NCI-H1092 treated with DMSO at 0.1 percent for 48 hours (cell line): ENCODE measurements at regions not wholly inside any gene's neighbourhood (a gene's known extent, or its start where the extent isn't known, plus 50 kb on each side); places are given as distances from the start of the nearest gene placed in this dataset.
"Not testable (repeated sequence)": the region's sequence is repeated elsewhere in the genome, so short reads cannot be mapped to it uniquely, and the experiment has no call there.

Experiments used
- DNase-seq: peaks from one replicate; lab custom pipeline; 2025; lab: John Stamatoyannopoulos, UW

- DNase-seq = no peak
Measured at GRCh38 chr6:167392631-167393316, 67.9 kb downstream of the TTLL2 start.

- no peak for DNase-seq
Measured at GRCh38 chr6:167393731-167394130, 68.8 kb downstream of the TTLL2 start.

GRCh38 chr6:167394339-167394738 lies 69.5 kb downstream of the TTLL2 start:
- DNase-seq = no peak

GRCh38 chr6:167394820-167395219 lies 69.9 kb downstream of the TTLL2 start:
- DNase-seq = no peak

- no peak for DNase-seq
Measured at GRCh38 chr6:167396068-167396658, 71.3 kb downstream of the TTLL2 start.

GRCh38 chr6:167396659-167397490 lies 72.0 kb downstream of the TTLL2 start:
- DNase-seq = no peak

- no peak for DNase-seq
Measured at GRCh38 chr6:167397712-167398111, 72.8 kb downstream of the TTLL2 start.

- DNase-seq = no peak
Measured at GRCh38 chr6:167398214-167399050, 73.5 kb downstream of the TTLL2 start.

- DNase-seq = no peak
Measured at GRCh38 chr6:167399051-167399387, 74.1 kb downstream of the TTLL2 start.

- no peak for DNase-seq
Measured at GRCh38 chr6:167399599-167399998, 74.7 kb downstream of the TTLL2 start.

GRCh38 chr6:167400482-167401138 lies 75.7 kb downstream of the TTLL2 start:
- no peak for DNase-seq

GRCh38 chr6:167401525-167402194 lies 76.8 kb downstream of the TTLL2 start:
- DNase-seq = peak; percentile 80

GRCh38 chr6:167402195-167402686 lies 77.4 kb downstream of the TTLL2 start:
- no peak for DNase-seq

- no peak for DNase-seq
Measured at GRCh38 chr6:167403427-167403826, 78.5 kb downstream of the TTLL2 start.

GRCh38 chr6:167404385-167405049 lies 79.6 kb downstream of the TTLL2 start:
- no peak for DNase-seq

GRCh38 chr6:167405778-167406532 lies 81.1 kb downstream of the TTLL2 start:
- no peak for DNase-seq

- not testable (repeated sequence) for DNase-seq
Measured at GRCh38 chr6:167406533-167407238, 81.8 kb downstream of the TTLL2 start.

GRCh38 chr6:167407239-167408064 lies 82.6 kb downstream of the TTLL2 start:
- DNase-seq = no peak
